ENCODE measurements at regions not wholly inside any gene's neighbourhood (a gene's known extent, or its start where the extent isn't known, plus 50 kb on each side); places are given as distances from the start of the nearest gene placed in this dataset.

DNA sequence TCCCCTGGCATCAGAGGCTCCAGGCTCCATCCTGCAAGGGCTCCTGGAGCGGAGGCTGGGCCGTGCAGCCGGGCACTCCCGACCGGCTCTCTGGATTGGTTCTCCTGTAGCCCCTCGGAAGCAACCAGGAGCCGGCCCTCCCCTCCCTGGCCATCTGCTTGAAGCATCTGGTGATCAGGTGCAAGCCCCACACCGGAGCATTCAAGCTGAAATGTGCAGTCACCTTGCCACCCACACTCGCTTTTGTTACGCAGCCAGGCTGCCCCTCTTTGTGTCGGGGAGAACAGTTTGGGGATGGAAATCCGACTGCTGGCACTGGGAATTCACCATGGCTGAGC lies 258.8 kb downstream of the ZNF536 start:
- Histone ChIP-seq H3K36me3 (replicated peaks in 1 of 2) (no peaks in the 10 kb centered on the region), H3K4me1 (replicated peaks in 1 of 2) (no peaks in the 10 kb centered on the region), H3K9me3 (replicated peaks in 1 of 3) (no peaks in the 10 kb centered on the region), H3K27ac (no peak overlapping the region), H3K27me3 (no peaks in the 10 kb centered on the region), H3K4me3 (no peak overlapping the region)
- WGBS, 4 donors: 89 to 92% (median 91%) methylated on average over 8 to 12 of the region's 12 CpGs; no CpG with 5 or more reads in 1 of the 4 donors
- DNase-seq: no peak
- intact Hi-C loops (cut with DNase I): no loop called here
- TF ChIP-seq, protein P1, sequence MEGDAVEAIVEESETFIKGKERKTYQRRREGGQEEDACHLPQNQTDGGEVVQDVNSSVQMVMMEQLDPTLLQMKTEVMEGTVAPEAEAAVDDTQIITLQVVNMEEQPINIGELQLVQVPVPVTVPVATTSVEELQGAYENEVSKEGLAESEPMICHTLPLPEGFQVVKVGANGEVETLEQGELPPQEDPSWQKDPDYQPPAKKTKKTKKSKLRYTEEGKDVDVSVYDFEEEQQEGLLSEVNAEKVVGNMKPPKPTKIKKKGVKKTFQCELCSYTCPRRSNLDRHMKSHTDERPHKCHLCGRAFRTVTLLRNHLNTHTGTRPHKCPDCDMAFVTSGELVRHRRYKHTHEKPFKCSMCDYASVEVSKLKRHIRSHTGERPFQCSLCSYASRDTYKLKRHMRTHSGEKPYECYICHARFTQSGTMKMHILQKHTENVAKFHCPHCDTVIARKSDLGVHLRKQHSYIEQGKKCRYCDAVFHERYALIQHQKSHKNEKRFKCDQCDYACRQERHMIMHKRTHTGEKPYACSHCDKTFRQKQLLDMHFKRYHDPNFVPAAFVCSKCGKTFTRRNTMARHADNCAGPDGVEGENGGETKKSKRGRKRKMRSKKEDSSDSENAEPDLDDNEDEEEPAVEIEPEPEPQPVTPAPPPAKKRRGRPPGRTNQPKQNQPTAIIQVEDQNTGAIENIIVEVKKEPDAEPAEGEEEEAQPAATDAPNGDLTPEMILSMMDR (IDR thresholded peaks at IDR 0.05): no peak
- TF ChIP-seq POLR2A (IDR thresholded peaks at IDR 0.05): no peak

DNA sequence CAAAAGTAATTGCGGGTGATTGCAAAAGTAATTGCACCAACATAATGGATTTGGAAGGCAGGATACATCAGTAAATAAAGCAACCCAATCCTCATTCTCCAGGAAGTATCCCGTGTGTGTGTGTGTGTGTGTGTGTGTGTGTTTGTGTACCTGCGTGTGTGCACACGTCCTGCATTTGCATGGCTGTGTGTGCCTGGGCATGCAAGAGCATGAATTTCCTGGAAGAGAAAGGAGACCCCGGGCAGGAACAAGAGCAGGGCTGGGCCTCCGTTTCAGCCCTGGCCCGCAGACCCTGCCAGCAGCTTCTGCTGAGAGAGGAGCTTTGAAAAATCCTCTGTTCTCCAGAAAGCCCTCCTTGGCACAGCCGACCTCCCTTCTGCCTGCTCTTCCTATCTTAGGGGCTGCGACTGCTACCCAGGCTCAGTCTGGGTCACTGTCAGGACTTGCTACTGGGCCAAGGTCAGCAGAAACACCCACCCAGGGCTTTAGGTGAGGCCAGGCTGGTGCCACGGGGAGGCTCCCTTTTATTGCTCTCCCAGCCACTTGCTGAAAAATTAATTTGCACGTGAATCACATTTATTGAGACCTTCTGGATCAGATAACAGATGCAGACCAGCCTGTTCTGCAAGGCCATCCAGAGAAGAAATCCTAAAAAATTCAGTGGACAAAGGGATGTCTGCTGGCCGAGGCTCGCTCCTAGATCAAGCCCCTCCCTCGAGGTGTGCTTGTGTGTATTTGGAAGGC lies 258.3 kb downstream of the ZNF536 start:
- DNase-seq: no peak
- WGBS, 4 donors: 58 to 69% (median 66%) methylated on average over 12 to 14 of the region's 14 CpGs
- Histone ChIP-seq H3K4me3 (no peak overlapping the region), H3K9me3 (replicated peaks in 1 of 3) (no peaks in the 10 kb centered on the region), H3K36me3 (replicated peaks in 1 of 2) (no peaks in the 10 kb centered on the region), H3K27ac (no peak overlapping the region), H3K27me3 (no peaks in the 10 kb centered on the region), H3K4me1 (replicated peaks in 1 of 2) (no peaks in the 10 kb centered on the region)
- intact Hi-C loops (cut with DNase I): no loop called here
- TF ChIP-seq POLR2A (IDR thresholded peaks at IDR 0.05): no peak
- TF ChIP-seq, protein P1 (IDR thresholded peaks at IDR 0.05): no peak

DNA sequence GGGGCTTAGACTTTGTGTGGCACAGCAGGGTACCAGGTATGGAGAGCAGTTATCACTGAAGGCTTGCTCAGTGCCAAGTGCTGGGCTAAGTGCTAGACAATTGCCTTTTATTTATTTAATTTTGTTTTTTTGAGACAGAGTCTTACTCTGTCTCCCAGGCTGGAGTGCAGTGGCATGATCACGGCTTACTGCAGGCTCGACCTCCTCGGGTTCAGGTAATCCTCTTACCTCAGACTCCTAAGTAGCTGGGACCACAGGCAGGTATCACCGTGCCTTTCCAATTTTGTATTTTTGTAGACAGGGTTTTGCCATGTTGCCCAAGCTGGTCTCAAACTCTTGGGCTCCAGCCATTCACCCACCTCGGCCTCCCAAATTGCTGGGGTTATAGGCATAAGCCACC lies 256.9 kb downstream of the ZNF536 start:
- H3K27ac ChIP-seq: no peak overlapping the region
- no peaks in the 10 kb centered on the region for H3K36me3 ChIP-seq (replicated peaks in 1 of 2)
- H3K27me3 ChIP-seq: no peaks in the 10 kb centered on the region
- no peak overlapping the region for H3K4me3 ChIP-seq
- no peak for DNase-seq
- intact Hi-C loops (cut with DNase I): no loop called here
- TF ChIP-seq, protein P1 (IDR thresholded peaks at IDR 0.05): no peak
- no peak for TF ChIP-seq POLR2A (IDR thresholded peaks at IDR 0.05)
- no peaks in the 10 kb centered on the region for H3K9me3 ChIP-seq (replicated peaks in 1 of 3)
- 79 to 98% (median 94%) methylated on average over 5 of the region's 5 CpGs for WGBS, 4 donors
- H3K4me1 ChIP-seq (replicated peaks in 1 of 2): no peaks in the 10 kb centered on the region

DNA sequence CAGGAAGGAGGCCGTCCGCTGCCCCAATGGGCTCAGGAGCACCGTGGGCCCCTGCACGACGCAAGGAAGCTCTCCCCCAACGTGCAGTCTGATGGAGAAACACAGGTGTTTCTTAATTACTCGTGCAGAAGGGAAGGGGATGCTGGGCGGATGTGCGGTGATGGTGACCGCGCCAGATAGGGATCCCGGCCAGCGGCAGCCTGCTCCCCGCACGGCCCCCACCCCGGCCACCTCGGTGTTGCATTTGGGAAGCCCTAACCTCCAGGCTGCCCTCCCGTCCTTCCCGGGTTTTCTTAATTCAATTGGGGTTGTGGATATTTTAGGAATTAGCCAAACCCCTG lies 254.4 kb downstream of the ZNF536 start:
- H3K36me3 ChIP-seq (replicated peaks in 1 of 2): no peaks in the 10 kb centered on the region
- H3K4me3 ChIP-seq: no peak overlapping the region
- TF ChIP-seq POLR2A (IDR thresholded peaks at IDR 0.05): no peak
- TF ChIP-seq, protein P1 (IDR thresholded peaks at IDR 0.05): no peak
- no peak overlapping the region for H3K27ac ChIP-seq
- no peaks in the 10 kb centered on the region for H3K9me3 ChIP-seq (replicated peaks in 1 of 3)
- no peak for DNase-seq
- no peaks in the 10 kb centered on the region for H3K4me1 ChIP-seq (replicated peaks in 1 of 2)
- intact Hi-C loops (cut with DNase I): no loop called here
- 87 to 93% (median 89%) methylated on average over 18 to 19 of the region's 19 CpGs for WGBS, 4 donors
- H3K27me3 ChIP-seq: no peaks in the 10 kb centered on the region

All from adrenal gland (tissue), 9 donors.